MM.1S (cell line): ENCODE measurements at regions not wholly inside any gene's neighbourhood (a gene's known extent, or its start where the extent isn't known, plus 50 kb on each side); places are given as distances from the start of the nearest gene placed in this dataset.

Experiments used
- EZH2phosphoT487 ChIP-seq: fragments of 300-600 bp; sonication (generic); IDR thresholded peaks from 2 replicates; pipeline ENCODE4 v1.6.1; 2018; ENCODE audit warnings: antibody characterized with exemption, low read length
- TF ChIP-seq, protein P1 (sequence below): fragments of 300-600 bp; sonication (generic); IDR thresholded peaks from 2 replicates; pipeline ENCODE4 v1.5.1; 2016; ENCODE audit warnings: antibody characterized with exemption, low read length, mixed read lengths

DNA sequence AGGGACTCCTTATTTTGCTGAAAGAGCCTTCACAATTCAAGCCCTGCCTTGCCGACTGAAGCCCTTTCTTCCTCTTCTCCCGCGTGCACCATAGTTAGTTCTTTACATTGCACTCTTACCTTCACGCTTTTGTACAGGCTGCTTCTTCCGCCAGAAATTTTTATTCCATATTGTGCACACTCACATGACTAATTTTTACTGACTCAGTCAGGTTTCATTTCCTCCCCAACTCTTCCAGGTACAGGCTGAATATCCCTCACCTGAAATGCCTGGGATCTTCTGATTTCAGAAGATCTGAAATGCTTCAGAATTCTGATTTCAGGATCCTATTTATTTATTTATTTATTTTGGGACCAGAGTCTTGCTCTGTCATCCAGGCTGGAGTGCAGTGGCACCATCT, 172.8 kb downstream of the ZNF281 start:
- TF ChIP-seq, protein P1, sequence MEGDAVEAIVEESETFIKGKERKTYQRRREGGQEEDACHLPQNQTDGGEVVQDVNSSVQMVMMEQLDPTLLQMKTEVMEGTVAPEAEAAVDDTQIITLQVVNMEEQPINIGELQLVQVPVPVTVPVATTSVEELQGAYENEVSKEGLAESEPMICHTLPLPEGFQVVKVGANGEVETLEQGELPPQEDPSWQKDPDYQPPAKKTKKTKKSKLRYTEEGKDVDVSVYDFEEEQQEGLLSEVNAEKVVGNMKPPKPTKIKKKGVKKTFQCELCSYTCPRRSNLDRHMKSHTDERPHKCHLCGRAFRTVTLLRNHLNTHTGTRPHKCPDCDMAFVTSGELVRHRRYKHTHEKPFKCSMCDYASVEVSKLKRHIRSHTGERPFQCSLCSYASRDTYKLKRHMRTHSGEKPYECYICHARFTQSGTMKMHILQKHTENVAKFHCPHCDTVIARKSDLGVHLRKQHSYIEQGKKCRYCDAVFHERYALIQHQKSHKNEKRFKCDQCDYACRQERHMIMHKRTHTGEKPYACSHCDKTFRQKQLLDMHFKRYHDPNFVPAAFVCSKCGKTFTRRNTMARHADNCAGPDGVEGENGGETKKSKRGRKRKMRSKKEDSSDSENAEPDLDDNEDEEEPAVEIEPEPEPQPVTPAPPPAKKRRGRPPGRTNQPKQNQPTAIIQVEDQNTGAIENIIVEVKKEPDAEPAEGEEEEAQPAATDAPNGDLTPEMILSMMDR = no peak
- TF ChIP-seq EZH2phosphoT487 = no peak
